NT2/D1 (cell line): ENCODE measurements at regions not wholly inside any gene's neighbourhood (a gene's known extent, or its start where the extent isn't known, plus 50 kb on each side); places are given as distances from the start of the nearest gene placed in this dataset.

Experiments used
- DNase-seq: peaks from one replicate; pipeline ENCODE4 v3.0.0-alpha.2; 2011; ENCODE audit warnings: low read depth, low spot score
- H3K27me3 ChIP-seq: 2 replicates; pipeline ENCODE4 v1.6.0; 2011; ENCODE audit warnings: mild to moderate bottlenecking; ENCODE audit not compliant: insufficient read length, insufficient read depth
- H3K36me3 ChIP-seq: 2 replicates; pipeline ENCODE4 v1.6.1; 2011; ENCODE audit warnings: mild to moderate bottlenecking, low read length, mixed read lengths; ENCODE audit not compliant: insufficient read depth, insufficient read length
- H3K4me1 ChIP-seq: 2 replicates; pipeline ENCODE4 v1.5.1; 2011; ENCODE audit not compliant: insufficient read depth, insufficient read length
- H3K4me3 ChIP-seq: 2 replicates; pipeline ENCODE4 v1.5.1; 2011; ENCODE audit warnings: low read depth; ENCODE audit not compliant: insufficient read length
- H3K9ac ChIP-seq: 2 replicates; pipeline ENCODE4 v1.6.0; 2011; ENCODE audit warnings: low read depth; ENCODE audit not compliant: insufficient read length
- H3K9me3 ChIP-seq: 2 replicates; pipeline ENCODE4 v1.5.1; 2011; ENCODE audit warnings: mild to moderate bottlenecking, low read length; ENCODE audit not compliant: insufficient read depth
- SUZ12 ChIP-seq: IDR thresholded peaks from 2 replicates; pipeline ENCODE4 v1.6.1; 2011; ENCODE audit not compliant: insufficient read length, insufficient read depth; ENCODE audit errors: extremely low read depth
- YY1 ChIP-seq: IDR thresholded peaks from 2 replicates; pipeline ENCODE4 v1.6.1; 2011; ENCODE audit not compliant: insufficient read length, insufficient read depth
- ZNF274 ChIP-seq: IDR thresholded peaks from 2 replicates; pipeline ENCODE4 v1.6.1; 2011; ENCODE audit warnings: mild to moderate bottlenecking, low read depth, low read length

- H3K9me3 ChIP-seq: no peaks in the 10 kb centered on the region
- no peak for TF ChIP-seq ZNF274
- no peak for TF ChIP-seq YY1
- no peak for TF ChIP-seq SUZ12
These were observed 321.0 kb upstream of the SLIT2 start for GRCh38 chr4:19930742-19931141.

DNA sequence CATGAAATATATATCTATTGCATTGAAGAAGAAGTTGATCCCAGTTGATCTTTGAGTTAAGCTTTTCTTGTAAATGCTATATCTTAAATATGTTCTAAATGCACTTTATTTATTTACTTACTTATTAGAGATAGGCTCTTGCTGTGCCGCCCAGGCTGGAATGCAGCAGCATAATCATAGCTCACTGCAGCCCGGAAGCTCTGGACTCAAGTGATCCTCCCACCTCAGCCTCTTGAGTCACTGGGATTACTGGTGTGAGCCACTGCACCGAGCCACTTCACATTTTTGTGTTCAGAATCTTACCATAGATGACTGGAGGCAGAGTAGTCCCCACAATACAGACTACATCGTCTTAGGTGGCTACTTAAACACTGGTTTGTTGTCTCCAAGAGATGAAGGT is 324.3 kb upstream of the SLIT2 start:
- no peak for DNase-seq
- Histone ChIP-seq H3K27me3 (no peaks in the 10 kb centered on the region), H3K9me3 (no peaks in the 10 kb centered on the region)

More at GRCh38 chr4:19930742-19931141, 321.0 kb upstream of the SLIT2 start:
- no peaks in the 10 kb centered on the region for H3K4me1 ChIP-seq
- no peaks in the 10 kb centered on the region for H3K27me3 ChIP-seq
- H3K4me3 ChIP-seq: no peak overlapping the region
- DNase-seq: no peak
- no peaks in the 10 kb centered on the region for H3K36me3 ChIP-seq
- no peak overlapping the region for H3K9ac ChIP-seq

DNA sequence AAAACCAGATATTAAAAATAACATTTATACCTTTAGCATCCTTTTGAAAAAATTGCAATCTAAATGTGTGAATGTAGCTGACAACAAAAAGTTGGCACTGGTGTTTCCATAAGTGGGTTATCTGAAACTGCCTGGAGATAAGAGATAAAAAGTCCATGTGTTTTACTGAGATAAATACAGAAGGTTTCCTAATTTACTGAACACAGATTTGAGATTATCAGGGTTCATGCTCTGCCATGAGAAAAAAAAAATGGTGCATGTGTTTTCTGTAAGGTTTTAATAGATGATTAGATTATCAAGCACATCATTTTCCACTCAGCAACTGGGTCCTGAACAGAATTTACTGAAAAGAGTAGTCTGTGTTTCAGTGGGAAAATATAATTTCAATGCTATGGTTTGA is 326.2 kb upstream of the SLIT2 start:
- no peak overlapping the region for H3K4me3 ChIP-seq
- TF ChIP-seq YY1 (no peak), SUZ12 (no peak), ZNF274 (no peak)
- DNase-seq: no peak
- H3K36me3 ChIP-seq: no peaks in the 10 kb centered on the region
- H3K9me3 ChIP-seq: 0 out of 2 replicates have a peak, but pooled peaks cover under 1% of the 10 kb centered on the region
- H3K4me1 ChIP-seq: no peaks in the 10 kb centered on the region
- H3K9ac ChIP-seq: no peak overlapping the region
- no peaks in the 10 kb centered on the region for H3K27me3 ChIP-seq

More for the DNA sequence above, 324.3 kb upstream of the SLIT2 start:
- Histone ChIP-seq H3K9ac (no peak overlapping the region), H3K4me3 (no peak overlapping the region), H3K4me1 (no peaks in the 10 kb centered on the region), H3K36me3 (no peaks in the 10 kb centered on the region)
- TF ChIP-seq ZNF274: no peak
- TF ChIP-seq SUZ12: no peak
- TF ChIP-seq YY1: no peak

DNA sequence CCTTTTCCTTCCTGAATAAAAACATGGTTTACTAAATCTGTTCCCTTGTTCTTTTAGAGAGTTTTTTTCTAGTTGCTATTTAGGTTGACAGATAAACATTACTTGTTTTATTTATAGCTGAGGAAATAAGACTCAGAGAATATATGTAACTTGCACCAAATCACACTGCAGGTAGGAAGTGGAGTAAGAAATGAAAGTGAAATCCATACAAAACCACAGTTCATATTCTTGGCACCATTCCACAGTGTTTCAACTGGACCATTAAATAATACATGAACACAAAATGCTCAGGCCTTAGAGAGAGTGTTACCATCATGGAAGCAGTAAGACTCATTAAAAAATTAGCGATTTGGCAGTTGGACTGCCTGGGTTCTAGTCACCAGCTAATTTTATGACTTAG is 326.9 kb upstream of the SLIT2 start:
- TF ChIP-seq ZNF274: no peak
- TF ChIP-seq SUZ12: no peak
- TF ChIP-seq YY1: no peak
- no peak for DNase-seq
- Histone ChIP-seq H3K36me3 (no peaks in the 10 kb centered on the region), H3K27me3 (no peaks in the 10 kb centered on the region), H3K4me1 (no peaks in the 10 kb centered on the region), H3K9ac (no peak overlapping the region), H3K4me3 (no peak overlapping the region), H3K9me3 (peaks cover 6% of the 10 kb centered on the region; the same call in 1 of the 2 replicates)

GRCh38 chr4:19915276-19915675 is 336.4 kb upstream of the SLIT2 start:
- H3K4me1 ChIP-seq: no peaks in the 10 kb centered on the region
- H3K9me3 ChIP-seq: peaks cover 3% of the 10 kb centered on the region; the same call in 1 of the 2 replicates
- no peaks in the 10 kb centered on the region for H3K36me3 ChIP-seq
- H3K4me3 ChIP-seq: no peak overlapping the region
- H3K27me3 ChIP-seq: no peaks in the 10 kb centered on the region
- DNase-seq: no peak
- no peak for TF ChIP-seq SUZ12
- no peak for TF ChIP-seq YY1
- no peak for TF ChIP-seq ZNF274
- H3K9ac ChIP-seq: no peak overlapping the region

DNA sequence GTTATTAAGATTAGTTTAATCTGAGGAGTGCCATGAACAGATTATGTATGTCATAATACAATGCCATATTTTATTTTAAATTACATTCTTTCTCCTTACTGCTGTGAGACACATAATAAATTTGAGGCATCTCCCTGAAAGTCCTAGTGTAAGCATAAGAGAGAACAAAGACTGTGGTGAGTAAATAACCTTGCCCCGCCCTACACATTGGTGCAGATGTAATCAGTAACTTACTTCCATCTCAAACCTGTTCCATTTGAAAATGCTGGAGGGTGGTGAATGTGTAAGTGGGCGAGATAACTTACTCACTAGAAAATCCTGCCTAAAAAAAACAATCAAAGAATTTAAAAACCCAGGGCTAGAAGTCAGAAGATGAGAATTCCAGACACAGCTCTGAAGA is 338.1 kb upstream of the SLIT2 start:
- no peak for DNase-seq
- H3K4me1 ChIP-seq: no peaks in the 10 kb centered on the region
- H3K27me3 ChIP-seq: no peaks in the 10 kb centered on the region
- TF ChIP-seq YY1 (no peak), ZNF274 (no peak), SUZ12 (no peak)
- H3K9ac ChIP-seq: no peak overlapping the region
- H3K4me3 ChIP-seq: no peak overlapping the region
- no peaks in the 10 kb centered on the region for H3K36me3 ChIP-seq
- no peaks in the 10 kb centered on the region for H3K9me3 ChIP-seq

DNA sequence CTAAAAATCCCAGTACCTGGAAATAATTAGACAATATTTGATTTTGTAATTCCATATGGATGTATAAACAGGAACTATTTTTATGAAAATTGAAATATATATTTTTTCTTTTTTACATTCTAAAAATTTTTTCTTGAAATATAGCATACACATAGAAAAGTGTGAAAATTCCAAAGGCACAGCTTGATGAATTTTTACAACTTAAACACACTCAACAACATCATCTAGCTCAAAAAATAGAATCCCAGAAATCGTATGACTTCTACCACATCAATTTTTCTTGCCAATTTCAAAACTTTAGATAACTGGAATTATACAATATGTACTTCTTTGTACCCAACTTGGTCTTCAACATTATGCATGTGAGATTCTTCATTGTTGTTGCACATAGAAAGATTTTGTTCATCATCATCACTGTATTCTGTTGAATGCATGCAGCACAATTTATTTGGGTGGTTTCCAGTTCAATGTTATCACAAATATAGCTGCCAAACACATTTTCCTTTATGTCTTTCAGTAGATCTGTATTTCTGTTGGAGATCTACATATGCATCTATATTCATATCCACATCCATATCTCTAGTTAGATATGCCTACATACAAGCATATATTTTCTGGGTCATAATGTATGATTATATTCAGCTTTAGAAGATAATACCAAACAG is 340.7 kb upstream of the SLIT2 start:
- Histone ChIP-seq H3K36me3 (no peaks in the 10 kb centered on the region), H3K9ac (no peak overlapping the region), H3K4me3 (no peak overlapping the region), H3K9me3 (no peaks in the 10 kb centered on the region), H3K4me1 (no peaks in the 10 kb centered on the region), H3K27me3 (no peaks in the 10 kb centered on the region)
- TF ChIP-seq SUZ12 (no peak), YY1 (no peak), ZNF274 (no peak)
- DNase-seq: no peak
